Ascending aorta (tissue), 2 donors: ENCODE measurements at regions not wholly inside any gene's neighbourhood (a gene's known extent, or its start where the extent isn't known, plus 50 kb on each side); places are given as distances from the start of the nearest gene placed in this dataset.

Experiments
- DNase-seq, 2 donors: peaks; one replicate each; pipeline ENCODE4 v3.0.0-alpha.2; 2019; ENCODE audit warnings: low spot score in 2 of 2
- H3K27ac ChIP-seq, 2 donors: fragments of 200-600 bp; sonication (generic); one replicate each; pipeline ENCODE4 v1.5.1; 2016 to 2017; ENCODE audit warnings: mild to moderate bottlenecking in 1 of 2
- H3K27me3 ChIP-seq: fragments of 200-600 bp; sonication (generic); one replicate; pipeline ENCODE4 v1.5.1; 2017
- H3K36me3 ChIP-seq, 2 donors: fragments of 200-600 bp; sonication (generic); one replicate each; pipeline ENCODE4 v1.5.1; 2016
- H3K4me1 ChIP-seq, 2 donors: fragments of 200-600 bp; sonication (generic); one replicate each; pipeline ENCODE4 v1.5.1; 2016 to 2017; ENCODE audit warnings: mild to moderate bottlenecking in 1 of 2
- H3K4me3 ChIP-seq, 2 donors: fragments of 200-600 bp; sonication (generic); one replicate each; pipeline ENCODE4 v1.5.1; 2016 to 2017; ENCODE audit warnings: mild to moderate bottlenecking in 1 of 2
- H3K9me3 ChIP-seq, 2 donors: fragments of 200-600 bp; sonication (generic); one replicate each; pipeline ENCODE4 v1.5.1; 2016
- CTCF ChIP-seq, 3 experiments: fragments of 200-600 bp in 2 of 3; fragments of 450-650 bp in 1 of 3; sonication (generic) in 2 of 3; IDR thresholded peaks; one replicate each; pipeline ENCODE4 v1.5.1; 2016 to 2019; ENCODE audit warnings: antibody characterized with exemption in 3 of 3, mild to moderate bottlenecking in 1 of 3, moderate library complexity in 1 of 3
- intact Hi-C: fragments of 100-400 bp; cut with DNase I; formaldehyde crosslinking; loops from one replicate; pipeline ENCODE4 v1.15.1; 2023

DNA sequence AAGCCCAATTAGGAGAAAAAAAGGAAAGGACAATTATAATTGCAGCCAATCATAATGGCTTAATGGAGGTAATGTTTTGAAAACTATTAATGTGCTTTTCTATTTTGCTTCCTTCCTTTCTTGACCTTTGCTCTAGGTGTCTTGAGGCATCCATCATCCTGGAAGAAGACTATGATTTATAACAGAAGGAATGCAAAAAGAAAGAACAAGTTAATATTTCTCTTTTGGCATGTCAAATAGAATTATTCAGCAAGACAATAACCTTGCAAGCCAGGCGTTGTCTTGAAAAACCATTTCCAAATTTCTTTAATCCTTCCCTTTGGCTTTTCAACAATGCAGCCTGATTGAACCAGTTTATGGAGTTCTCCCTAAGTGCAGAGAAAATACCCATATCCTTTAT, 107.7 kb upstream of the USP24 start:
- no peak for TF ChIP-seq CTCF (IDR thresholded peaks at IDR 0.05)
- no peaks in the 10 kb centered on the region for H3K9me3 ChIP-seq
- H3K4me3 ChIP-seq, result no peak overlapping the region
- H3K4me1 ChIP-seq, result no peaks in the 10 kb centered on the region
- no peak for DNase-seq
- no peaks in the 10 kb centered on the region for H3K36me3 ChIP-seq
- no peaks in the 10 kb centered on the region for H3K27me3 ChIP-seq
- intact Hi-C loops, result no loop called here
- H3K27ac ChIP-seq, result no peak overlapping the region

- Histone ChIP-seq H3K27ac (no peak overlapping the region), H3K4me3 (no peak overlapping the region), H3K4me1 (no peaks in the 10 kb centered on the region), H3K9me3 (no peaks in the 10 kb centered on the region), H3K27me3 (no peaks in the 10 kb centered on the region), H3K36me3 (no peaks in the 10 kb centered on the region)
- no peak for TF ChIP-seq CTCF (IDR thresholded peaks at IDR 0.05)
- no peak for DNase-seq
- intact Hi-C loops, result no loop called here
These were observed 106.8 kb upstream of the USP24 start for GRCh38 chr1:55321942-55322341.

- Histone ChIP-seq H3K4me1 (no peaks in the 10 kb centered on the region), H3K9me3 (no peaks in the 10 kb centered on the region), H3K27me3 (no peaks in the 10 kb centered on the region), H3K36me3 (no peaks in the 10 kb centered on the region), H3K27ac (no peak overlapping the region), H3K4me3 (no peak overlapping the region)
- DNase-seq, result no peak
- intact Hi-C loops, result no loop called here
- no peak for TF ChIP-seq CTCF (IDR thresholded peaks at IDR 0.05)
These were observed 105.7 kb upstream of the USP24 start for GRCh38 chr1:55320891-55321290.

- H3K36me3 ChIP-seq, result no peaks in the 10 kb centered on the region
- H3K27me3 ChIP-seq, result no peaks in the 10 kb centered on the region
- H3K4me1 ChIP-seq, result no peaks in the 10 kb centered on the region
- H3K27ac ChIP-seq, result no peak overlapping the region
- DNase-seq, result no peak
- no peaks in the 10 kb centered on the region for H3K9me3 ChIP-seq
- H3K4me3 ChIP-seq, result no peak overlapping the region
- intact Hi-C loops, result no loop called here
- TF ChIP-seq CTCF (IDR thresholded peaks at IDR 0.05), result no peak
These were observed 103.1 kb upstream of the USP24 start for GRCh38 chr1:55318116-55318817.

GRCh38 chr1:55317673-55318072, 102.5 kb upstream of the USP24 start:
- no peaks in the 10 kb centered on the region for H3K4me1 ChIP-seq
- no peak for DNase-seq
- no peak for TF ChIP-seq CTCF (IDR thresholded peaks at IDR 0.05)
- H3K9me3 ChIP-seq, result no peaks in the 10 kb centered on the region
- no peaks in the 10 kb centered on the region for H3K36me3 ChIP-seq
- no peak overlapping the region for H3K27ac ChIP-seq
- H3K4me3 ChIP-seq, result no peak overlapping the region
- intact Hi-C loops, result no loop called here
- no peaks in the 10 kb centered on the region for H3K27me3 ChIP-seq
